ENCODE measurements at regions not wholly inside any gene's neighbourhood (a gene's known extent, or its start where the extent isn't known, plus 50 kb on each side); places are given as distances from the start of the nearest gene placed in this dataset.

- H3K27ac Mint-ChIP-seq: no peak overlapping the region
- H3K4me3 ChIP-seq (ENCODE audit: low read length): no peak overlapping the region
- H3K9me3 Mint-ChIP-seq: no peaks in the 10 kb centered on the region
- no peaks in the 10 kb centered on the region for H3K27me3 ChIP-seq (ENCODE audit: control insufficient read depth in 1 of 2, insufficient read depth in 2 of 2, low read length in 2 of 2)
- H3K36me3 ChIP-seq (ENCODE audit: insufficient read depth, low read length): no peaks in the 10 kb centered on the region
- TF ChIP-seq CTCF (IDR thresholded peaks at IDR 0.05): no peak
- ChIA-PET POLR2A (no interaction called here), CTCF (no interaction called here)
- H3K9me3 ChIP-seq (ENCODE audit: control insufficient read depth in 1 of 2, insufficient read depth in 1 of 2, low read length in 2 of 2): no peaks in the 10 kb centered on the region
- no peaks in the 10 kb centered on the region for H3K4me1 ChIP-seq (ENCODE audit: insufficient read depth, low read length)
- ATAC-seq (ENCODE audit: poor library complexity) (no peak), DNase-seq (no peak)
- H3K4me3 Mint-ChIP-seq: no peak overlapping the region
- intact Hi-C loops (cut with DNase I, micrococcal nuclease): no loop called here
- no peaks in the 10 kb centered on the region for H3K27me3 Mint-ChIP-seq
- H3K36me3 Mint-ChIP-seq (ENCODE audit: low read depth): no peaks in the 10 kb centered on the region
- no peak overlapping the region for H3K27ac ChIP-seq (ENCODE audit: low read depth in 1 of 2, low read length in 2 of 2)
- H3K4me1 Mint-ChIP-seq (ENCODE audit: low read depth): no peaks in the 10 kb centered on the region
Measured at GRCh38 chr14:80414080-80414479, 202.8 kb upstream of the DIO2 start.

DNA sequence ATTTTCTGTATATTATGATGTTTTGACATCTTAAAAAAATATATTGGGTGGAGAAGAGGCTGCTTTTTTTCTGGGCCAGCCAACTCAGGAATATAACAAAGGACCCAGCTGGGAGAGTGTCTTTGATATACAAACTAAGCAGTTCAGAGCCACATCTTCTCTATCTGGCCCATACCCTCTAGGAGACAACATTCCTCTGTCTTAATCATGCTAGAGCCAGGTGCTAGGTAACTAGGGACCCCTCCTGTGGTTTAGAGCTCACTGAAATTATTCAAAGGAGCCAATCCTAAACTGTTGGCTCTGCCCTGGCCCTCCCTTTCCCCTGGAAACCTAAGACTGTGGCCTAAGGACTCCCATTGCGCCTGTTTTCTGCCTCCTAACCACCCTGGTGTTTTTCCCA lies 193.1 kb upstream of the DIO2 start:
- Histone ChIP-seq H3K9me3 (ENCODE audit: control insufficient read depth in 1 of 2, insufficient read depth in 1 of 2, low read length in 2 of 2) (peaks cover 0 to 4% of the 10 kb centered on the region in 2 experiments), H3K4me1 (ENCODE audit: insufficient read depth, low read length) (no peaks in the 10 kb centered on the region), H3K4me3 (ENCODE audit: low read length) (no peak overlapping the region), H3K36me3 (ENCODE audit: insufficient read depth, low read length) (no peaks in the 10 kb centered on the region), H3K27ac (ENCODE audit: low read depth in 1 of 2, low read length in 2 of 2) (no peak overlapping the region), H3K27me3 (ENCODE audit: control insufficient read depth in 1 of 2, insufficient read depth in 2 of 2, low read length in 2 of 2) (no peaks in the 10 kb centered on the region)
- Mint-ChIP-seq H3K9me3 (peaks cover 2% of the 10 kb centered on the region), H3K27me3 (no peaks in the 10 kb centered on the region), H3K4me1 (ENCODE audit: low read depth) (no peaks in the 10 kb centered on the region), H3K36me3 (ENCODE audit: low read depth) (no peaks in the 10 kb centered on the region), H3K27ac (no peak overlapping the region), H3K4me3 (no peak overlapping the region)
- intact Hi-C loops (cut with DNase I, micrococcal nuclease): no loop called here
- ChIA-PET POLR2A (no interaction called here), CTCF (no interaction called here)
- DNase-seq: no peak
- ATAC-seq (ENCODE audit: poor library complexity): no peak
- TF ChIP-seq CTCF (IDR thresholded peaks at IDR 0.05): no peak

DNA sequence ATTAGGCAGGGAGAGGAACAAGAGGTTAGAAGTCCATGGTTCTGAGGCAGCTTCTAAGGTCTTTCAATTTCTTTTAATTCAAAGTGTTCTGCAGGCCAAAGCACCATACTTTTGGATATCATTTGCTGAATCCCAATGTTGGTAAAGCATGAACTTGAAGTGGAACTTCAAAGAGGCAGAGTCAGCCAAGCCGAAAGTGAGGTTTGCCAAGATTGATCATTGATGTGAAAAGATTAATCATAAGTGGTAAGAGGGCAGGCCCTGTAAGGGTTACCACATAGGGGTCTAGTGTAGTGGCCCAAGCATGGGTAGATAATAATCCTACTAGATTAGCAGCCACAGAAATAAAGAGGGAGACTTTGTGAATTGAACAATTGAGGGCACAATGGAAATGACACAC lies 191.7 kb upstream of the DIO2 start:
- H3K4me3 Mint-ChIP-seq: no peak overlapping the region
- POLR2A ChIA-PET: no interaction called here
- no peak overlapping the region for H3K27ac Mint-ChIP-seq
- intact Hi-C loops (cut with DNase I, micrococcal nuclease): no loop called here
- H3K27ac ChIP-seq (ENCODE audit: low read depth in 1 of 2, low read length in 2 of 2): no peak overlapping the region
- no peaks in the 10 kb centered on the region for H3K4me1 ChIP-seq (ENCODE audit: insufficient read depth, low read length)
- no peak overlapping the region for H3K4me3 ChIP-seq (ENCODE audit: low read length)
- TF ChIP-seq CTCF (IDR thresholded peaks at IDR 0.05): no peak
- peaks cover 0 to 4% of the 10 kb centered on the region in 2 experiments for H3K9me3 ChIP-seq (ENCODE audit: control insufficient read depth in 1 of 2, insufficient read depth in 1 of 2, low read length in 2 of 2)
- no peaks in the 10 kb centered on the region for H3K4me1 Mint-ChIP-seq (ENCODE audit: low read depth)
- no peaks in the 10 kb centered on the region for H3K36me3 ChIP-seq (ENCODE audit: insufficient read depth, low read length)
- no peaks in the 10 kb centered on the region for H3K27me3 Mint-ChIP-seq
- H3K36me3 Mint-ChIP-seq (ENCODE audit: low read depth): no peaks in the 10 kb centered on the region
- CTCF ChIA-PET: no interaction called here
- ATAC-seq (ENCODE audit: poor library complexity) (no peak), DNase-seq (no peak)
- peaks cover 2% of the 10 kb centered on the region for H3K9me3 Mint-ChIP-seq
- H3K27me3 ChIP-seq (ENCODE audit: control insufficient read depth in 1 of 2, insufficient read depth in 2 of 2, low read length in 2 of 2): no peaks in the 10 kb centered on the region

All from CD4-positive, alpha-beta T cell (primary cell).